Skin epidermis (tissue), 12 donors: ENCODE measurements at regions not wholly inside any gene's neighbourhood (a gene's known extent, or its start where the extent isn't known, plus 50 kb on each side); places are given as distances from the start of the nearest gene placed in this dataset.

Experiments
- H3K27ac ChIP-seq, 21 experiments: fragments of 200-600 bp; sonication (generic) in 11 of 21; one replicate each; pipeline ENCODE4 v1.5.0; 2020; ENCODE audit warnings: mild to moderate bottlenecking in 3 of 21, inconsistent platforms in 2 of 21, moderate library complexity in 2 of 21
- H3K4me3 ChIP-seq, 7 experiments: fragments of 200-600 bp; sonication (generic) in 2 of 7; one replicate each; pipeline ENCODE4 v1.5.0; 2020; ENCODE audit warnings: inconsistent platforms in 2 of 7, mild to moderate bottlenecking in 2 of 7, moderate library complexity in 1 of 7

DNA sequence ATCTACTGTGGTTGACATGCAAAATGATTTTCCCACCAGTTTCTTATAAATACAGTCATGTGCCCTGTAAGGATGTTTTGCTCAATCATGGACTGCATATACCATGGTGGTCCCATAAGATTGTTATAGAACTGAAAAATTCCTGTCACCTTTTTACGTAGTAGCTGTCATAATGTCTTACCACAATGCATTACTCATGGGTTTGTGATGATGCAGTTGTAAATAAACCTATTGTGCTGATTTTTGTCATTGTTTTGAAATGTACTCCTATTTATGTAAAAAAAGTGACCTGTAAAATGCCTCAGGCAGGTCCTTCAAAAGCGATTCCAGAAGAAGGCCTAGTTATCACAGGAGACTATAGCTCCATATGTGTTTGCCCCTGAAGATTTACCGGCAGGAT lies 695.4 kb upstream of the KIF2B start:
- Histone ChIP-seq H3K4me3 (no peak overlapping the region), H3K27ac (no peak overlapping the region)

DNA sequence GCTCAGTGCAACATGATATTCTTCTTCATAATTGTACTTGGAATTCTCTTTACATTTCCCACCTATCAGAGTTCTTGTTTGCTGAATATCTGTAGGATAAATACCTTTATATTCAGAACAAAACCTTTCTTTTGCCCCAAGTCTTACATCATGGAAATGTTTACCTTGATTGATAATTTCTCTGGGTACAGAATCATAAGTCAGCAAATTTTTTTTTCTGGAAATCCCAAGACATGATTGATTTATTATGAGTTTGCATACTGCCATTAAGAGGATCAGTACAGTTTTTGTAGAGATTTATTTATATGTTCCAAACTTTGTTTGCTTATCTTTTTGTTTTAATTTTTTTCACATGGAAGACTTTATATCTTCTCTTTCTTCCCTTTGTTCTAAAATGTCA lies 699.8 kb upstream of the KIF2B start:
- no peak overlapping the region for H3K27ac ChIP-seq
- no peak overlapping the region for H3K4me3 ChIP-seq

DNA sequence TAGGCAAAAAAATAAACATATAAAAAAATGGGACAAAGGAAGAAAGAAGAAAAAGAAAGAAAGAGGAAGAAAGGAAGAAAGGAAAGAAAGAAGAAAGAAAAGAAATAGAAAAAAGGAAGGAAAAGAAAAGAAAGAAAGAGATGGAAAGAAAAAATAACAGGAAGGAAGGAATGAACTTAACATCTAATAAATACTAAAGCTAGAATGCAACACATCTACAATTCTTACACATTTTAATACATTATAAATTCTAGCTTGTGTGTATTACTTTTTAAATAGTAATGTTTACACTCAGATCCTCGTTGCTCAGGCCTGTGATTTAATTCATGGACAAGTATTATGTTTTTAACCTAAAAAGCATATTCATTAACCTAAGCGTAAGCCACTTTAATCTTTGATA lies 703.0 kb upstream of the KIF2B start:
- no peak overlapping the region for H3K4me3 ChIP-seq
- H3K27ac ChIP-seq = no peak overlapping the region

DNA sequence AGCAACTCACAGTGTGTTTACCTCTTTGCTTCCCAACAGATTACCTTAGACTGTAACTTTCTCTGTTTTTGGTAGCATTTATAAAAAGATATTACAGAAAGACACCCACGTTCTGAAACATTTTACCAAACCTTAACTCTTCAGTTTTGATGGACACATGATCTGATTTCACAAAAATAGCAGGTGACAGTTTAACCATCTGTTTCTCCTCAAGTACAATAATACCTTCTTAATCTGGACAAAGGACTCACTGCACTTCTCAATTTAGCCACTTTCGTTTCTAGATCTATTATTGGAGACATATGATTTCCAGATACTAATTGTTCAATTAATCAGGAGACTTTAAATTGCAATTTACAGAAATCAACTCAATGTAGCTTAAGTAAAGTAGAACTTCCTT lies 703.8 kb upstream of the KIF2B start:
- Histone ChIP-seq H3K27ac (no peak overlapping the region), H3K4me3 (no peak overlapping the region)

DNA sequence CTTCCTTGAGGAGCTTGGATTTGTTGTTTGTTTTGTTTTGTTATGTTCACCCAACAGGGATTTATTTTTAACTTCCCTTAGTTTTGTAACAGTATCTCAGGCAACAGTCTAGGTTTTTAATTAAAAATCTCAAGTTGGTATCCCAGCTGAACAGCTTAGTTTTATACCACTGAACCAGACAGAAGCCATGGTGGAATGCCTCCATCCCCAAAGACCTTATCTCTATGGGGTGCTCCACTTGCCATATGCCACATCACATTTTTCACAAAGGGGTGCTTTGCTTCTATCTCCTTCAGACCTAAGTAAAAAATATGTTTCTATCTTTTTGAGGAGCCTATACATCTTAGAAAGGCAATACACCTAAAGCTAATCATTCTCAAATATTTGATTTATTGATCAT lies 715.8 kb upstream of the KIF2B start:
- Histone ChIP-seq H3K27ac (no peak overlapping the region), H3K4me3 (no peak overlapping the region)

DNA sequence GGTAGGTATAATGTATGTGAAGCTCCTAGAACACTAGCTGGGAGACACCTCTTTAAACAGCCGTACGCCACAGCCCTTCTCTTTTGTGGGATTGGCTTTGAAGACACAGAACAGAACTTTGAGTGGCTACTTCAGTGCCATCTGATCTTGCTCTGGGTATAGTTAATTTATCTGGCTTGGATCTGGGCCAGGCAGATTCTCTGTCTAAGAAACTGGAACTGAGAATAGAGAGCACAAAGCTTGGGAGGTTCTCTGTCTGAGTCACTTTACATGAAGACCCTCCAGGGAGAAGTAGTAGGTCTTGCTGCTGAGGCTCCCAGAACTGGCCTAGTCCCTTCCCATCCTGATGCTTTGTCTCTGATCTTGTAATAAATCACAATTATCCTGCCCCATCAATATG lies 721.0 kb upstream of the KIF2B start:
- Histone ChIP-seq H3K4me3 (no peak overlapping the region), H3K27ac (no peak overlapping the region)

DNA sequence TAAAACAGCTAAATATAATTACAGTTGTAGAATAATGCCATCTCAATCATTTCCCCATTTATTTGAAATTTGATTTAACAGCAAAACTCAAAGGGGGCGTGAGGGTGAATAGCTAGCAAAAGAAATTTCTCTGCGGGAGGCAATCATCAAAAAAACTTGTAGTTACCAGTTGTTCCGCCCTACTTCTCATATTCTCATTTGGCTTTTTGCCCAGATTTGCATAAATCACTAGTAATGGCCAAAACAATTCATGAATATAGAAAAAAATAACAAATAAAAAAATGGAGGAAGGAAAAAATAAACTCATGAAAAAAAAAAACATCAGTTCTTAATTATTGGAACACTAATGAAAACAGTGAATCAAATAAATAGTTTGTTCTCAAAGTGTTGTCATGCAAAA lies 722.6 kb upstream of the KIF2B start:
- H3K27ac ChIP-seq = no peak overlapping the region
- H3K4me3 ChIP-seq = no peak overlapping the region

DNA sequence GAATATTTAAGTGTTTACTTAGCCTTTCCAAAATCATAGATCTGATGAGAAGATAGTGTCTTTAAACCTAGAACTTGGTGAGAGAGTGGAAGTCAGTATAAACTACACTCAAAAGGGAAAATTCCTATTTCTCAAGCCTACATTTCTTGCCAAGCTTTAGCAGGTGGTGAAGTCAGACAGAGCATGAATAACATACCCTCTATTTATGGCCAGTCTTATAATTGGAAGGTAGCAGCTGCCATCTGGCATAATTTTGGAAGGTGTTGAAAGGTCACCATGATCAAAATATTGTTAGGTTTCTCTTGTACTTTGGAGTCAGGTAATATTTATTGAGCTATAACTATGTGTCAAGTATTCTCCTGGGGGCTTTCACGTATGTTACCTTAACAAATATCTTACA lies 729.3 kb upstream of the KIF2B start:
- Histone ChIP-seq H3K27ac (no peak overlapping the region), H3K4me3 (no peak overlapping the region)

DNA sequence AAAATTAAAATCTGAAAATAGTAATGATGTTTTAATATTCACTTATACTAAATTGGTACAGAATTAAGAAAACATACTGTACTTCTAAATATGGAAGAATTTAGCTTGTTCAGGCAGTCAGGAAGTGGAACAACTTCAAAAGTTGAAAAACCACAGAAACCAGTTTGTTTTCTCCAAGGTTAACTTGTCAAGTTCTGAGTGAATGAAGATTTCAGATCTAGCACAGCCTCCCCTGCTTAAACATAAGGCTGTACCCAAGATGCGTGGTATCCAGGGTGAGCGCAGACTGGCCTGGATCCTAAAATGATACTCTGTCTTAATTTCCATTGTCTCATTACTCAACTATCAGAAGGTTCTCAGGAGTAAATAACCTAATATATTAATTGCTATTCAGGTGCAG lies 730.7 kb upstream of the KIF2B start:
- Histone ChIP-seq H3K4me3 (no peak overlapping the region), H3K27ac (no peak overlapping the region)

DNA sequence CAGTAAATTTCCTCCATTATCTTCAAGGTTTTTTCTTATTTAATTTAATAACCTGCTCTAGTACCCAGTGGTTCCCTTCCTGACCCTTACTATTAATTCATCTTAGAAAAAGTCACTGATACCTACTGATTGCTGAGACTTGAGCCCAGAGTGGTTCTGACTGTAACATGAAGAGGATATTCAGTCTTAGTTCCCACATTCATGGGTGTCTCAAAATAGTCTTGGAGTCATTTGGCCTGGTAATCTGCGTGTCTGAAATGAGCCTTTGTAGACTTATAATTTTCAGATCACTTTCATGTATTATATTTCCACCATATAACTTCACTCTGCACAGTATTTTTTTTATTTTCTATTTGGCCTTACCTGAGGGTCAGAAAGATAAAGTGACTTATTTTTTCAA lies 732.0 kb upstream of the KIF2B start:
- no peak overlapping the region for H3K27ac ChIP-seq

DNA sequence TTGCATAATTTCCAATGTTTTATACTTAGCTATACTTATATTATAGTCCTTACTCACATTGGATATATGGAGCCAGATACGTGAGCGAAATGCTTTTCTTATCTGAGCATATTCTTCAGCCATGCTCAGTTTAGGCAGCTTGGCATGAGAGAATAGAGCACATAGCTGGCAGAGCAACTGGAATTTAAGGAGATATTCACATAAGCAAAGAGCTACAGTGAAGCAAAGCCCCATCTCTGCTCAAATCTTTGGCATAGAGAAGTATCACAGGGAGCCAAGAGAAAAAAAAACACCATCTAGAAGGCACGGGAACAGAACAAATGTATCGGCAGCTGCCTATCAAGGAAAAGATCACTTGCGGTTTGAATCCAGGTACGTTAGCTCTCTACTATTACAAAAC lies 734.2 kb upstream of the KIF2B start:
- no peak overlapping the region for H3K27ac ChIP-seq
- H3K4me3 ChIP-seq = no peak overlapping the region

More for the DNA sequence above, 732.0 kb upstream of the KIF2B start:
- no peak overlapping the region for H3K4me3 ChIP-seq

DNA sequence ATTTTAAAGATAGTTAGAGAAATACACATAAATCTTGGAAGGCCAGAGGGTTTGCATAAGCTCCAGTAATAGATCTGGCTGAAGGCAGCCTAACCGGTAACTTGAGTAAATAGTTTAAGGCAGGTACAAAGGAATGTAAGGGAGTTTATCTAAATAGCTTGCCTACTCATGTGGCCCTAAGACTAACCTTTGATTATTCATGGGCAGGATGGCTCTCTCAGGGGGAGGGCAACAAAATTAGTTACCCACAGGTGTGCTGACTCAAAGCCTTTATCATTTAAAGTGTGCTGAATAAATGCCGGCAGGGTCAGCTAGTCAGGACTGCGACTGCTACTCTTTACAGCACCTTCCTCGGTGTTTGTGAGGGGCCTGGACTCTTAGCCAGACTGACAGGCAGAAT lies 761.3 kb upstream of the KIF2B start:
- no peak overlapping the region for H3K27ac ChIP-seq
- H3K4me3 ChIP-seq = no peak overlapping the region

DNA sequence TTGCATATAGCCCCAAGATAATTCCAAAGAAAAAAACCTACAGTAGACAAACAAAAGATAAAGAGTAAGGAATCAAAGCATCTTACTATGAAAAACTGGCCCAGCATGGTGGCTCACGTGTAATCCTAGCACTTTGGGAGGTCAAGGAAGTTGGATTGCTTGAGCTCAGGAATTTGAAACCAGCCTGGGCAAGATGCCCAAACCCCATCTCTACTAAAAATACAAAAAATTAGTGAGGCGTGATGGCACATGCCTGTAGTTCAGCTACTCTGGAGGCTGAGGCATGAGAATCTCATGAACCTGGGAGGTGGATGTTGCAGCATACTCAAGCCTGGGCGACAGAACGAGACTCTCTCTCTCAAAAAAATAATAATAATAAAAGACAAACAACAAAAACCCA lies 764.7 kb upstream of the KIF2B start:
- H3K4me3 ChIP-seq = no peak overlapping the region
- no peak overlapping the region for H3K27ac ChIP-seq

DNA sequence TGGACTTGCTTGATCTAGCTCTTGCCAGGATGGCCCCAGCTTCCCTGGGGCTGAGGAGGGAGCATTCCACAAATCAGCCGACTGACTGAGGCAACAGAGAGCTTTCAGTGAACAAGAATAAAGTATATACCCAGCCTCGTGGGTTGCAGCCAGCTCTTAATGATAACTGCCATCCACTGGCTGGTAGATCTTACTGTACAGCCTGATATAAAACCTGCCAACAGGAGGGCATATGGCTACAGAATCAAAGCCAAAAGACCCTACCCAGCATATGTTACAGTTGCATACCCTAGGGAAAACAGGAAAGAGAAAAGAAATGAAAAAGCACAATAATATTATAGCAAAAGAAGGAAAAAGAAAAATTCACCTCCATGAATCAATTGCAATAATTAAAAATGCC lies 775.9 kb upstream of the KIF2B start:
- no peak overlapping the region for H3K27ac ChIP-seq
- no peak overlapping the region for H3K4me3 ChIP-seq

DNA sequence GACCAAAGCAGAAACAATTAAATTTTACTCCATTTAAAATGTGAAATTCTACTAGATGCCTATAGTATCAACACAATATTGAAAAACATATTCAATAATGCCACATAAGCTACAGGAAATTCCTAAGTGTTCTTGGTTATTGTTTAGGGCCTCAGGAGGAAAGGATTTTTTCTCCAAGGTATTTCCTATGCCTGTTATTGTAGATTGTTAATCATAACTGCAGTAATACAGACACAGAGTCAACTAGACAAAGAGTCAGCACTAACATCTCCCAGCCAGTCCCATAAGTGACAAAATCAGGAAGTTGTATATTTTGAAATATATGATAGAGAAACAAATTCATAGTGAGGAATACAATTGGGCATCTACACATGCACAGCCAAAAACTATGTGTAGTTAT lies 782.7 kb upstream of the KIF2B start:
- Histone ChIP-seq H3K27ac (no peak overlapping the region), H3K4me3 (no peak overlapping the region)

DNA sequence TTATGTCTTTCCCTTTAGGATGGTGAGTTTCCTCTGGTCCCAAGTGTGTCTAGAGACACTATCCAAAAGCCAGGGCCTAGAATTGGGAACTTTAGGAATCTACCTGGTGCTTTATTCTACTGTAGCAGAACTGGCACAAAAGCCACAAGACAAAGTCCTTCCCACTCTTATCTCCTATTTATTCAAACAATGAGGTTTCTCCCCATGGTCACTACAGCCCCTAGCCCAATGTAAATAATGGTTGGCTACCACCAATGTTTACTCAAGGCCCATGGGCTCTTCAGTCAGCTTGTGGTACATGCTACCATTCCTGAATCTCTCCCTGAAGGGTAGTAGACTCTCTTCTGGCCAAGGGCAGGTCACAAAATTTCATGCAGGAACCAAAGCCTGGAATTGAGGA lies 789.4 kb upstream of the KIF2B start:
- no peak overlapping the region for H3K27ac ChIP-seq
- H3K4me3 ChIP-seq = no peak overlapping the region

DNA sequence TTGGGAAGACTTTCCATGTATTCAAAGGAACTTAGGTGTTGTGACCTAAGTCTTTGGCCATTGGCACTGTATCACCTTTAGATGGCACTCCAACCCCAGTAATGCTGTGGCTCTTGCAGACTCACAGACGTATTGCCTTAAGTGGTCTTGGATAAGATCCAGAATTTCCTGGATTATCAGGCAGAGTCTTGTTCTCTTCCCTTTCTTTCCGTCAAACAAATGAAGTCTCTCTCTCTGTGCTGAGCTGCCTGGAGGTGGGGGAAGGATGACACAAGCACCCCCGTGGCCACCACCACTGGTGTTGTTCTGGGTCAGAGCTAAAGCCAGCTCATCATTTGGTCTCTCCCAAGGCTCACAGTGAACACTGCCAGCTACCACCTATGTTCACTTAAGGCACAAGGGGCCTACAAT lies 789.9 kb upstream of the KIF2B start:
- no peak overlapping the region for H3K27ac ChIP-seq
- no peak overlapping the region for H3K4me3 ChIP-seq

DNA sequence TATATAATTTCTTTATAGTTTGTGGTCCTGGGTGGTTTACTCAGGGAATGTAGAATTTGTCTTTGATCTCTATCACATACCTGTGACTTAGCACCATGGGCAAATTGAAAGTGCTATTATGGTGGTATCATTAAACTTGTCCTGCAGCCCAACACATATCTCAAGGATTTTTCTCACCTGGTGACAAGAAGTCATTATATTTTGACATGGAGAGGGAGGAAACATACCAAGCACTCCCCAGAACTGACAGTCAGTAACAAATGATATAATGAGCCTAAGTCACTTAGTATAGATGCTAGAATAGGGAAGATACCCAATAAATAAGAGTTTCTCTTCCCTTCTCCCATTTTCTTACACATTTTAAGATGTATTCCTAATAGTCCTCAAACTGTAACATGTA lies 805.5 kb upstream of the KIF2B start:
- Histone ChIP-seq H3K4me3 (no peak overlapping the region), H3K27ac (no peak overlapping the region)

DNA sequence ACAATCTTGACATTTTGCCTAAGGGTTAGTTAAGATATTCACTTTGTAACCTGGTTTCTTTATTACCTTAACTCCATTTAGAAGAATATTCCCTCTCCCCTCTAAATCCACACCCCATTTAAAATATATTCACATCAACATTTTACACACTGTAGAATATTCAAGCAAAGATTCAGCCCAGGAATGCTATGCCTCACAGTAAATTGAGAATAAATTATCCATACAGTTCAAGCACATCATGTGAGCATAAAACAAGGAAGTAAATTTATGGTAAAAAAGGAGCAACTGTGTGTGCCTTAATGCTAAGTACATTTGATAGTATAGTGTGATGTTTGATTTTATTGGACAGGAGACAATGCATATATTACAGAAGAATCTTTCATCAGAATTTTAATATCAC lies 806.6 kb upstream of the KIF2B start:
- H3K27ac ChIP-seq = no peak overlapping the region

DNA sequence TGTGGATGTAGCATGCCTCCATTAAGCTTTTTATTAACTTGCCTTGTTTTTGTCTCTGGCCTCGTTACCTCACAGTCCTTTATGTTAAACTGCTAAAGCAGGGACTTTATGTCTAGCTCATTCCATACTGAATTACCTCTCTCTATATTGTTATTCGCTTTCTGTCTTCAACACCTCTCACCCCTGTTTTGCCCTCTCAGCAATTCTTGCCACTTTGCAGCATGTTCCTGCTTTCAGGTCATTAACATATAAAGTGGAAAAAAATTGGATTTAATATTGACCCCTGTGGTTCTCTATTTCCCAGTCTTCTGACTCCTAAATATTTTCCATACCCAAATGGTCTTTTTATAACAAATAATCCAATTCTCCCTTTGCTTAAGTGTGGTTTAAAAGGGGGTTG lies 810.4 kb upstream of the KIF2B start:
- Histone ChIP-seq H3K27ac (no peak overlapping the region), H3K4me3 (no peak overlapping the region)

More for the DNA sequence above, 806.6 kb upstream of the KIF2B start:
- H3K4me3 ChIP-seq = no peak overlapping the region

DNA sequence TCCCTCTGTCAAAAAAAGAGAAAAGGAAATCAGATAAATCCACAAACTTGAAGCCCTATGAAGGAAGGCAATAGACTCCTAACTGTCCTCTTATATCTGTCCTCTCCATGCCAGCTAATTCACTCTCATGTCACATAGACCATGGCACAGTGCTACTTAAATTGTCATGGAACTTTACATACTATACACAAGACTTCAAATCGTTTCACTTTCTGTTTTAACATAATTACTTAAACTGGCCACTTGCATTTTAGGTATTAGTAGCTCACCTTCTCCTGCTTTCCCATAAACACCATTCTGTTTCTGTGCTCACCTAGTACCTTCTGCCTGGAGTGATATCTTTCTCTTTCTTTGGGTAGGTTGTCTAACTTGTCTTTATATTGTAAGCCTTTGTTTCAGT lies 816.7 kb upstream of the KIF2B start:
- Histone ChIP-seq H3K27ac (no peak overlapping the region), H3K4me3 (no peak overlapping the region)

DNA sequence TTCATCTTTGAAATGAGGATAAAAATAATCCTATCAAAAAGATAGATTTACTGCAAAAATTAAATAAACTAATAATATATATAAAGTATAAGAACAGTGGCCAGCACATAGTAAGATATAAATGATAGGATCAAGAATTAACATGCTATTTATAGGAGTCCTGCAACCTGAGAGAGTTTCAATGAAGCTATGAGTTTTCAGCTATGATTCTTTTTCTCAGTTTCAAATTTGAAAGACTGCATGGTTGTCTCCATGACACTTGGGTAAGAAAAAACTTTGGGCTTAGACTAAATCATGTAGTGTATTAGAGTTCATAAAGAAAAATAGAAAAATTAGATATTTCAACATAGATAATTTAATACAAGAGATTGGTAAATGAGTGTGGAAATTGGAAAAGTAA lies 817.8 kb upstream of the KIF2B start:
- H3K27ac ChIP-seq = no peak overlapping the region
- no peak overlapping the region for H3K4me3 ChIP-seq

DNA sequence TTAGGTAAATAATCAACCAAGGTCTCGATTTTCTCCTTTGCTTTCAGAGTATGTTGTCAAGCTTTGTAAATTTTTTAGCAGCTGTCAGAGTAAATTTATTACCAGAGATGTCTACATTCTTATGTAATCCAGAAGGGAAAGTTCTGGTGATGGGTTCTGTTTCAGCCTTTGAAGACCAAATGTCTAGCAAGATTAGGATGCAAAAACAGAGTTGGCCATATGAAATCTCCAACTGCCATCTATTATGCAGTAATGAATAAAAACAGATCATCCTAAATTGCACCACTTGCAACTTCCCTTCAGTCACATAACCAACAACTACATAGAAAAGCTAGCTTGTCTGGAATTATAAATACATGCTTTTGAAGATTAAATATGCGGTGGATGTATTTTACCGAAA lies 826.8 kb upstream of the KIF2B start:
- no peak overlapping the region for H3K4me3 ChIP-seq
- no peak overlapping the region for H3K27ac ChIP-seq
